ENCODE measurements at regions not wholly inside any gene's neighbourhood (a gene's known extent, or its start where the extent isn't known, plus 50 kb on each side); places are given as distances from the start of the nearest gene placed in this dataset.

DNA sequence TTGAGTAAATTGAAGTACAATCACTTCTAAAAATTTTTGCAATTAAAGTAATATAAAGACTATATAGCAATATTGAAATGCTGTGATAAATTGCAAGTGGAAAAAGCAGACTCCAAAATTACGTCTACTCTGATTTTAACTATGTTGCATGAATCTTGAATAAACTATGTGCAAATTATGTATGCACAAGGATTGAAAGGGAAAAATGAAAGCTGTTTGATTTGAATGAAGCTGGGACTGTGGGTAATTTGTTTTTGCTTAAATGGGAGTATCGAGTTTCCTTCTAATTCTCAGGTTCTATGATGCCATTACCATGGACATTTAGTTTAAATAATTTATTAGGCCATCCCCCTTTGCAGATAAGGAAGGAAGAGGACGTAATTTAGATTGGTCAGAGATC is 198.7 kb upstream of the MYLIP start:
- in situ Hi-C loops (cut with MboI; ENCODE audit: low sequenced_read_pairs, unreplicated experiment), result no loop called here
- TF ChIP-seq, protein P1, sequence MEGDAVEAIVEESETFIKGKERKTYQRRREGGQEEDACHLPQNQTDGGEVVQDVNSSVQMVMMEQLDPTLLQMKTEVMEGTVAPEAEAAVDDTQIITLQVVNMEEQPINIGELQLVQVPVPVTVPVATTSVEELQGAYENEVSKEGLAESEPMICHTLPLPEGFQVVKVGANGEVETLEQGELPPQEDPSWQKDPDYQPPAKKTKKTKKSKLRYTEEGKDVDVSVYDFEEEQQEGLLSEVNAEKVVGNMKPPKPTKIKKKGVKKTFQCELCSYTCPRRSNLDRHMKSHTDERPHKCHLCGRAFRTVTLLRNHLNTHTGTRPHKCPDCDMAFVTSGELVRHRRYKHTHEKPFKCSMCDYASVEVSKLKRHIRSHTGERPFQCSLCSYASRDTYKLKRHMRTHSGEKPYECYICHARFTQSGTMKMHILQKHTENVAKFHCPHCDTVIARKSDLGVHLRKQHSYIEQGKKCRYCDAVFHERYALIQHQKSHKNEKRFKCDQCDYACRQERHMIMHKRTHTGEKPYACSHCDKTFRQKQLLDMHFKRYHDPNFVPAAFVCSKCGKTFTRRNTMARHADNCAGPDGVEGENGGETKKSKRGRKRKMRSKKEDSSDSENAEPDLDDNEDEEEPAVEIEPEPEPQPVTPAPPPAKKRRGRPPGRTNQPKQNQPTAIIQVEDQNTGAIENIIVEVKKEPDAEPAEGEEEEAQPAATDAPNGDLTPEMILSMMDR (IDR thresholded peaks at IDR 0.05; ENCODE audit: borderline replicate concordance, control extremely low read depth, extremely low read depth, insufficient read depth, missing control alignments), result no peak
- no peak for DNase-seq (ENCODE audit: low spot score)

DNA sequence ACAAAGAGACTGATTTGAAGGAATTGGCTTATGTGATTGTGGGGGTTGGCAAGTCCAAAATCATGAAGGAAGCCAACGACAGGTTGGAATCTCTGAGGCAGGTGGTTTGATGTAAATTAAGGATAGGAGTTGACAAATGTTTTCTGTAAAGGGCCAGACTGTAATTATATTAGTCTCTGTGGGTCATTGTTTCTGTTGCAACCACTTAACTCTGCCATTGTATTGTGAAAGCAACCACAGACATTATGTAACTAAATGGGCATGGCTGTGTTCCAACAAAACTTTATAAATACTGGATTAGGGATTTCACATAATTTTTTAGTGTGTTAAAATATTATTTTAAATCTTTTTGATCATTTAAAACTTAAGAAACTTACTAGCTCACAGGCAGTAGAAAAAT is 199.2 kb upstream of the MYLIP start:
- TF ChIP-seq, protein P1 (IDR thresholded peaks at IDR 0.05; ENCODE audit: borderline replicate concordance, control extremely low read depth, extremely low read depth, insufficient read depth, missing control alignments), result no peak
- in situ Hi-C loops (cut with MboI; ENCODE audit: low sequenced_read_pairs, unreplicated experiment), result no loop called here
- no peak for DNase-seq (ENCODE audit: low spot score)

DNA sequence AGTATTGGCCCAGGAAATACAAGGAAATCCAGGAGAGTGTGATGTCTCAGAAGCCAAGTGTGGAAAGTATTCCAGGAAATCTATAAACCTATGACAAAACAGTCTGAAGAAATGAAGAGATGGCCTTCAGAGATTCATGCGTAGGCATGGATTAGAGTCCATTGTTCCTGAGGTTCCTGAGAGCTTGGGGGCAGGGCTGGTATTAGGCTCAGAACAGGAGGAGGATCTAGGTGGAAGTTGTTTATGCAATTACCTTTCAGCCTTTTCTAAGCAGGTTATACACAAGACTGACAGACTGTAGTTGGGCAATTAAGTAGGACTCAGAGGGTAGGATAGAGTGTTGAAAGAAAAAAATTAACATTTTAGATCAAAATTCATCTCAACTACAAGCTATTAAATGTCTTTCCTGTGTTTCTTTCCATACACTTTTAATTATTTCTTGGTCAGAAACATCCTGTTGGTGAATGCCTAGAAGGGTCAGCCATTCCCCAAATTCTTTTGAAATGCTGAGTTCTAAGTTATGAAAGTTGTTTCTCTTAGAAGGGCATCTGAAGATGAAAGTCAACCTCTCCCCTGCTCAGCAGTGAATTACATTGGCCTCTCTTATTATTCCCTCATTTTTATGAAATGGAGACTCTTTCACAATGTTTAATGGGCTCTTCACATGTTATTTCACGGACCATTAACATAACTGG is 201.2 kb upstream of the MYLIP start:
- TF ChIP-seq, protein P1 (IDR thresholded peaks at IDR 0.05; ENCODE audit: borderline replicate concordance, control extremely low read depth, extremely low read depth, insufficient read depth, missing control alignments), result no peak
- no peak for DNase-seq (ENCODE audit: low spot score)
- in situ Hi-C loops (cut with MboI; ENCODE audit: low sequenced_read_pairs, unreplicated experiment), result no loop called here

DNA sequence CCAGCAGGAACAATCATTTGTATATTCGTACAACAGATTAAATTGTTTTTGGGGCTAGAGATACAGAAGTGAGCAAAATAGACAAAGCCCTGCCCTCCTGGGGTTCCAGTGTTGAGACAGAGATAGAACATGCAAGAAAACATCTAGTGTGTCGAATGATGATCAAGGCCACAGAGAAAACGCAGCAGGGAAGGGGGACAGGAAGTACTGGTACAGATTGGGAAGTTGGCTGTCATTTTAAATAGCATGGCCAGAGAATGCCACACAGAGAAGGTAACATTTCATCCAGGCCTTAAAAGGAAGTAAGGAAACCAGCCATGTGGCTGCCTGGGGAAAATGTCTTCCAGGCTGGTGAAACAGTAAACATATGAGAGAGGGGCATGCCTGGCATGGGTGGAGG is 202.6 kb upstream of the MYLIP start:
- in situ Hi-C loops (cut with MboI; ENCODE audit: low sequenced_read_pairs, unreplicated experiment), result no loop called here
- TF ChIP-seq, protein P1 (IDR thresholded peaks at IDR 0.05; ENCODE audit: borderline replicate concordance, control extremely low read depth, extremely low read depth, insufficient read depth, missing control alignments), result no peak
- no peak for DNase-seq (ENCODE audit: low spot score)

DNA sequence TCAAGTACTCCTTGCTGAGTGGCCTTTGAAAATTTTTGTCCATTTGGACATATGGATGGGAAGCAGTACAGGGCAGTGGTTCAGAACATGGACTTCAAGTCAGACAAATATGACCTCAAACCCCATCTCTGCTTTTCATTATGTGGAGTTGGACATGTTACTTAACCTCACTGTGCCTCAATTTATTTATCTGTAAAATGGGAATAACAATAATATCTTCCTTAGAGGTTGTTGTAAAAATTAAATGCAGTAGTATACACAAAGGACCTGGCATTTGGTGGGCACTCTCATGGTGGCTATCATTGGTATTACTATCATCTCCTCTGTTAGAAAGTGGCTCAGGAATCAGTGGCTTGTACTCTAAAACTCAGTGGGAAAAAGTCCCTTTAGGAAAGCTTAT is 204.0 kb upstream of the MYLIP start:
- in situ Hi-C loops (cut with MboI; ENCODE audit: low sequenced_read_pairs, unreplicated experiment), result no loop called here
- TF ChIP-seq, protein P1 (IDR thresholded peaks at IDR 0.05; ENCODE audit: borderline replicate concordance, control extremely low read depth, extremely low read depth, insufficient read depth, missing control alignments), result no peak
- DNase-seq (ENCODE audit: low spot score), result no peak

DNA sequence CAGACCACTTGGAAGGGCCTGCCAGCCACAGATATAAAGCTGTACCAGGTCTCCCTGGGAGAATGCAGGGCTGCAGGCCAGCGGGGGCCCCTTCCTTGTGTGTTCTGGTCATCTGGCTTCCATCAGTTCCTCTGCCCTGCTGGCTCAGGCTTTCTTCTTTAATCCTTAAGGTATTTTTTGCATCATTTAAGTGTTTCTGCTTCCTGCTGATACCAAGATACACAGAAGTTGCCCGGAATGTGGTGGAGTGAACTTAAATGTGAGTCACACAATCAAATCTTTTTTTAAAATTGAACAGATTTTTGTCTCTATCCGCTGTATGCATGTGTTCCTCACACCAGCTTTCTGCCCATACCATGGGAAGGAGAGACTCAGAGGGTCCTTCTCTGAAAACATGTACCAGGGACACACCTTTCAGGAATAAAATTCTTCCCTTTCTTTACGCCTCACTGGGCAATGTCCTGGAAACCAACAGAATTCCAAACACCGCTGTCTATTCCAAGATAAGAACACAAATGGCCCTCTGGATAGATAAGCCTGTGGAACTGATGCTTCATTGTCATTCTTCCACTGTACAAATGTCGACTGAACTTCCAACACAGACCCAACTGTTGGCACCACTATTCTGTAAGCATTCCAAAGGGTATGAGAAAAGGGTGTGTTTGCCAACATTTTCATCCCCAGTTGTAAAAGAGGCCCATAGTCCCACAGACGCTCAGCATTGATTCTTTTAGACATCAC is 206.2 kb upstream of the MYLIP start:
- TF ChIP-seq, protein P1 (IDR thresholded peaks at IDR 0.05; ENCODE audit: borderline replicate concordance, control extremely low read depth, extremely low read depth, insufficient read depth, missing control alignments), result no peak
- in situ Hi-C loops (cut with MboI; ENCODE audit: low sequenced_read_pairs, unreplicated experiment), result no loop called here
- no peak for DNase-seq (ENCODE audit: low spot score)

Measured in GM13976 (cell line).